H1 (cell line): ENCODE measurements at regions not wholly inside any gene's neighbourhood (a gene's known extent, or its start where the extent isn't known, plus 50 kb on each side); places are given as distances from the start of the nearest gene placed in this dataset.

ENCODE experiments used
- CTCF ChIA-PET: fragments of 300-600 bp; sonication (Branson Sonifier 250); formaldehyde crosslinking; loops from one replicate; lab custom pipeline; 2021; ENCODE audit not compliant: partially characterized antibody; lab: Charles Lee
- POLR2A ChIA-PET: fragments of 300-600 bp; sonication (Branson Sonifier 250); formaldehyde crosslinking; loops from one replicate; lab custom pipeline; 2021; ENCODE audit warnings: inconsistent platforms; ENCODE audit not compliant: partially characterized antibody; lab: Charles Lee
- DNase-seq, 2 experiments: peaks; one replicate each; pipeline versions ENCODE4 v3.0.0 to v3.0.0-alpha.2; 2010 to 2022; ENCODE audit warnings: low spot score in 2 of 2, low read depth in 1 of 2, mixed read lengths in 1 of 2
- FAIRE-seq: peaks from 2 replicates; lab custom pipeline; 2011; peaks lifted over from hg19 to GRCh38; lab: Jason Lieb, UNC
- H2AFZ ChIP-seq: 2 replicates; pipeline ENCODE4 v1.8.1; 2012; ENCODE audit warnings: low read length, inconsistent platforms
- H2AK5ac ChIP-seq: 2 replicates; pipeline ENCODE4 v1.6.1; 2013; ENCODE audit warnings: low read depth, low read length
- H2BK120ac ChIP-seq: replicated peaks from 2 replicates; pipeline ENCODE3; 2013; ENCODE audit warnings: low read depth, low read length, inconsistent platforms
- H2BK12ac ChIP-seq: 2 replicates; pipeline ENCODE4 v1.6.1; 2013; ENCODE audit warnings: low read depth, low read length
- H2BK15ac ChIP-seq: 2 replicates; pipeline ENCODE4 v1.6.1; 2013; ENCODE audit warnings: low read length
- H2BK20ac ChIP-seq: 2 replicates; pipeline ENCODE4 v1.6.1; 2013; ENCODE audit warnings: low read length
- H2BK5ac ChIP-seq: 2 replicates; pipeline ENCODE4 v1.6.1; 2013; ENCODE audit warnings: low read depth, low read length
- H3K14ac ChIP-seq: 2 replicates; pipeline ENCODE4 v1.6.1; 2013; ENCODE audit warnings: inconsistent platforms; ENCODE audit not compliant: insufficient read length
- H3K18ac ChIP-seq: 2 replicates; pipeline ENCODE4 v1.6.1; 2013; ENCODE audit warnings: low read length; ENCODE audit errors: extremely low read depth
- H3K23ac ChIP-seq: 2 replicates; pipeline ENCODE4 v1.6.1; 2013; ENCODE audit warnings: inconsistent platforms; ENCODE audit not compliant: insufficient read length
- H3K23me2 ChIP-seq: 2 replicates; pipeline ENCODE4 v1.6.1; 2013; ENCODE audit warnings: low read depth, low read length
- H3K27ac ChIP-seq: 2 replicates; pipeline ENCODE4 v1.6.1; 2011; ENCODE audit warnings: low read depth, low read length, inconsistent platforms
- H3K27me3 ChIP-seq, 4 experiments: replicated peaks in 1 of 4; 1 replicate in 1 of 4; 2 replicates in 3 of 4; pipeline versions ENCODE4 v1.6.1 to v1.8.1; 2011 to 2013; ENCODE audit warnings: low read length in 3 of 4, mild to moderate bottlenecking in 3 of 4, inconsistent platforms in 2 of 4, mixed read lengths in 2 of 4, moderate library complexity in 1 of 4; ENCODE audit not compliant: control insufficient read depth in 3 of 4, insufficient read depth in 3 of 4; ENCODE audit errors: extremely low read depth in 1 of 4
- H3K36me3 ChIP-seq, 4 experiments: 2 replicates each; pipeline versions ENCODE4 v1.6.1 to v1.8.1; 2011 to 2013; ENCODE audit warnings: mild to moderate bottlenecking in 4 of 4, low read length in 3 of 4, moderate library complexity in 2 of 4, control low read depth in 1 of 4, inconsistent platforms in 1 of 4; ENCODE audit not compliant: insufficient read depth in 4 of 4, control insufficient read depth in 2 of 4
- H3K4ac ChIP-seq: replicated peaks from 2 replicates; pipeline ENCODE3; 2013; ENCODE audit warnings: low read length, low read depth, mixed read lengths, inconsistent platforms; ENCODE audit not compliant: insufficient read length
- H3K4me1 ChIP-seq, 4 experiments: replicated peaks in 1 of 4; 1 replicate in 1 of 4; 2 replicates in 3 of 4; pipeline versions ENCODE4 v1.6.1 to v1.8.1; 2011 to 2013; ENCODE audit warnings: low read length in 3 of 4, inconsistent platforms in 2 of 4, mixed read lengths in 1 of 4; ENCODE audit not compliant: insufficient read depth in 4 of 4, control insufficient read depth in 3 of 4
- H3K4me2 ChIP-seq, 2 experiments: 2 replicates each; pipeline versions ENCODE4 v1.6.1 to v1.8.1; 2011 to 2013; ENCODE audit warnings: low read depth in 2 of 2, low read length in 2 of 2, control low read depth in 1 of 2, inconsistent platforms in 1 of 2, mild to moderate bottlenecking in 1 of 2; ENCODE audit not compliant: insufficient read depth in 1 of 2
- H3K4me3 ChIP-seq, 4 experiments: fragments of 200-600, 300-600 bp in 1 of 4; sonication (generic), shearing (Covaris generic), sonication (Bioruptor Twin) in 1 of 4; 2 replicates each; pipeline versions ENCODE4 v1.5.1 to v1.8.1; 2011 to 2016; ENCODE audit warnings: low read length in 4 of 4, low read depth in 3 of 4, control low read depth in 2 of 4, inconsistent platforms in 2 of 4, mild to moderate bottlenecking in 2 of 4, mixed read lengths in 1 of 4, moderate library complexity in 1 of 4; ENCODE audit not compliant: insufficient read depth in 2 of 4; ENCODE audit errors: extremely low read depth in 1 of 4
- H3K56ac ChIP-seq: replicated peaks from 2 replicates; pipeline ENCODE3; 2013; ENCODE audit warnings: low read depth, mild to moderate bottlenecking, mixed read lengths, low read length, inconsistent platforms; ENCODE audit not compliant: insufficient read length
- H3K79me1 ChIP-seq: 2 replicates; pipeline ENCODE4 v1.6.1; 2013; ENCODE audit warnings: low read depth, low read length, control low read depth
- H3K79me2 ChIP-seq, 2 experiments: 2 replicates each; pipeline versions ENCODE4 v1.6.1 to v1.8.1; 2012 to 2013; ENCODE audit warnings: low read length in 2 of 2, mild to moderate bottlenecking in 2 of 2, inconsistent platforms in 1 of 2; ENCODE audit not compliant: insufficient read depth in 2 of 2, control insufficient read depth in 1 of 2
- H3K9ac ChIP-seq, 4 experiments: replicated peaks in 1 of 4; 1 replicate in 1 of 4; 2 replicates in 3 of 4; pipeline versions ENCODE4 v1.6.1 to v1.8.1; 2011 to 2013; ENCODE audit warnings: low read depth in 3 of 4, low read length in 3 of 4, control low read depth in 2 of 4, mild to moderate bottlenecking in 2 of 4, moderate library complexity in 2 of 4, inconsistent platforms in 1 of 4; ENCODE audit errors: extremely low read depth in 1 of 4
- H3K9me3 ChIP-seq, 2 experiments: 2 replicates each; pipeline versions ENCODE4 v1.6.1 to v1.8.1; 2012 to 2013; ENCODE audit warnings: mild to moderate bottlenecking in 2 of 2, moderate library complexity in 2 of 2, control low read depth in 1 of 2, inconsistent platforms in 1 of 2, low read depth in 1 of 2, low read length in 1 of 2, mixed read lengths in 1 of 2; ENCODE audit not compliant: insufficient read depth in 2 of 2
- H4K20me1 ChIP-seq, 2 experiments: replicated peaks in 1 of 2; 2 replicates each; pipeline versions ENCODE3 to v1.8.1; 2011 to 2013; ENCODE audit warnings: inconsistent platforms in 2 of 2, low read length in 2 of 2, mild to moderate bottlenecking in 1 of 2; ENCODE audit not compliant: insufficient read depth in 2 of 2, control insufficient read depth in 1 of 2
- H4K5ac ChIP-seq: 2 replicates; pipeline ENCODE4 v1.6.1; 2013; ENCODE audit warnings: low read length, low read depth, mixed read lengths, inconsistent platforms; ENCODE audit not compliant: insufficient read length
- H4K8ac ChIP-seq: 2 replicates; pipeline ENCODE4 v1.8.0; 2013; ENCODE audit warnings: mild to moderate bottlenecking, moderate library complexity, low read length, inconsistent platforms; ENCODE audit not compliant: insufficient read depth; ENCODE audit errors: extremely low read depth
- H4K91ac ChIP-seq: replicated peaks from 2 replicates; pipeline ENCODE3; 2013; ENCODE audit warnings: low read length, mixed read lengths, inconsistent platforms; ENCODE audit not compliant: insufficient read length
- FOSL1 ChIP-seq: IDR thresholded peaks from 2 replicates; pipeline ENCODE4 v1.6.1; 2011; ENCODE audit warnings: mild to moderate bottlenecking, low read depth, low read length, moderate library complexity; ENCODE audit not compliant: insufficient read depth
- PHF8 ChIP-seq: fragments of 200-600 bp; sonication (generic); conservative IDR thresholded peaks from 2 replicates; pipeline ENCODE4 v1.7.1; 2012; ENCODE audit warnings: low read depth, mild to moderate bottlenecking, inconsistent platforms, low read length, moderate library complexity
- POLR2A ChIP-seq, 2 experiments: IDR thresholded peaks; 1 replicate in 1 of 2; 2 replicates in 1 of 2; pipeline ENCODE4 v1.6.1; 2011; ENCODE audit warnings: low read depth in 2 of 2, low read length in 2 of 2, mild to moderate bottlenecking in 2 of 2; ENCODE audit errors: control extremely low read depth in 1 of 2
- POU5F1 ChIP-seq: IDR thresholded peaks from 2 replicates; pipeline ENCODE4 v1.6.1; 2011; ENCODE audit warnings: low read depth, mild to moderate bottlenecking, low read length, moderate library complexity
- RNF2 ChIP-seq: fragments of 200-900, 300-1000 bp; sonication (generic); IDR thresholded peaks from 2 replicates; pipeline ENCODE4 v1.7.1; 2016; ENCODE audit warnings: borderline replicate concordance, low read depth, mild to moderate bottlenecking, antibody characterized with exemption, low read length; ENCODE audit not compliant: poor library complexity, severe bottlenecking; ENCODE audit errors: missing control alignments
- SUZ12 ChIP-seq: fragments of 200-600 bp; sonication (generic); IDR thresholded peaks from 2 replicates; pipeline ENCODE4 v1.6.1; 2012; ENCODE audit warnings: mild to moderate bottlenecking, inconsistent platforms, low read length, moderate library complexity, mixed read lengths
- TAF1 ChIP-seq: IDR thresholded peaks from 2 replicates; pipeline ENCODE4 v1.6.1; 2011; ENCODE audit warnings: mild to moderate bottlenecking, low read depth, low read length
- TBP ChIP-seq: IDR thresholded peaks from 2 replicates; pipeline ENCODE4 v1.6.1; 2011; ENCODE audit warnings: low read depth, low read length, improper control_type of control experiment
- WGBS, 2 experiments: shearing (Covaris generic) in 1 of 2; methylation state at CpG; one replicate each; pipeline versions ENCODE4 v1.1.6 to v1.1.7; 2013 to 2015; ENCODE audit warnings: low lambda C conversion rate in 2 of 2, mixed read lengths in 2 of 2, inconsistent platforms in 1 of 2, low coverage in 1 of 2, missing lambda C conversion rate in 1 of 2; ENCODE audit not compliant: insufficient replicate concordance in 2 of 2, insufficient coverage in 1 of 2, insufficient read length in 1 of 2; ENCODE audit errors: extremely low coverage in 1 of 2, missing lambda C conversion rate in 1 of 2; 5-methylcytosine and 5-hydroxymethylcytosine counted together

DNA sequence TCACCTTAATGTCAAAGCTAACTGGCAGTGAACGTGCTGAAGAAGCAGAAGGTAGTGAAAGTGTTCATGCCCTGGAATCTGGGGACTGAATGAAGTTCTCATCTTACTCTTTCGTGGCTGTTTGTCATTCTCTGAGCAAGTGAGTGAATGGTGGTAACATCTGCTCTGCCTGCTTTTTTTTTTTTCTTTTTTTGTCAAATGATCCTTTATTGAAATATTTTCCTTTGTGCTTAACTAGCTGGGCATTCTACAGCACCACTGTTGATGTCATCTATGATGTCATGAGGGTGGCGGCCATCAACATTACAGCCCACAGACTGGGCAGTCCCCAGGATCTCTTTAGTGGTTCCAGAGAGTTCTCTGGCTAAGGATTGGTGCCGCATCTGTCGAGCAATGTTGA, 65.2 kb downstream of the RIN2 start:
- no peak overlapping the region for H3K4me3 ChIP-seq
- no peaks in the 10 kb centered on the region for H3K27me3 ChIP-seq
- H3K14ac ChIP-seq, result no peak overlapping the region
- H3K36me3 ChIP-seq, result no peaks in the 10 kb centered on the region
- H2BK5ac ChIP-seq, result no peak overlapping the region
- no peaks in the 10 kb centered on the region for H4K20me1 ChIP-seq
- no peak overlapping the region for H3K18ac ChIP-seq
- H3K4me1 ChIP-seq, result peaks cover 0 to 3% (median 0%) of the 10 kb centered on the region in 4 experiments; a peak in 1 of 7 replicates
- no peak overlapping the region for H2BK20ac ChIP-seq
- POLR2A ChIA-PET, result no interaction called here
- H2BK120ac ChIP-seq, result no peak overlapping the region
- no peak overlapping the region for H3K56ac ChIP-seq
- FAIRE-seq (no peak), DNase-seq (no peak)
- CTCF ChIA-PET, result no interaction called here
- no peaks in the 10 kb centered on the region for H3K79me2 ChIP-seq
- H2AK5ac ChIP-seq, result no peak overlapping the region
- no peak overlapping the region for H2BK12ac ChIP-seq
- no peak overlapping the region for H3K27ac ChIP-seq
- no peak overlapping the region for H3K4ac ChIP-seq
- no peak overlapping the region for H2BK15ac ChIP-seq
- H2AFZ ChIP-seq, result no peak overlapping the region; the same call in 1 of the 2 replicates
- H3K23ac ChIP-seq, result no peak overlapping the region
- H3K79me1 ChIP-seq, result no peaks in the 10 kb centered on the region
- 91% methylated on average over 5 of the region's 5 CpGs; no CpG with 5 or more reads in 1 of the 2 experiments for WGBS, 2 experiments
- no peak overlapping the region for H4K8ac ChIP-seq
- no peak overlapping the region for H3K4me2 ChIP-seq
- no peaks in the 10 kb centered on the region for H3K23me2 ChIP-seq
- H4K91ac ChIP-seq, result no peak overlapping the region
- H4K5ac ChIP-seq, result no peak overlapping the region
- H3K9me3 ChIP-seq, result no peaks in the 10 kb centered on the region
- no peak overlapping the region for H3K9ac ChIP-seq
- TF ChIP-seq TBP (no peak), POLR2A (IDR thresholded peaks at IDR 0.05; ENCODE audit: control extremely low read depth in 1 of 2, low read depth in 2 of 2, low read length in 2 of 2) (no peak), PHF8 (no peak), POU5F1 (no peak), SUZ12 (no peak), RNF2 (no peak), FOSL1 (no peak), TAF1 (no peak)
